Epithelial cell of esophagus (primary cell): ENCODE measurements at regions not wholly inside any gene's neighbourhood (a gene's known extent, or its start where the extent isn't known, plus 50 kb on each side); places are given as distances from the start of the nearest gene placed in this dataset.
"Not testable (repeated sequence)": the region's sequence is repeated elsewhere in the genome, so short reads cannot be mapped to it uniquely, and the experiment has no call there.

Experiments used
- DNase-seq: peaks from one replicate; pipeline ENCODE4 v3.0.0; 2010; ENCODE audit warnings: low read depth
- H3K4me3 ChIP-seq: 2 replicates; pipeline ENCODE4 v1.5.1; 2011; ENCODE audit warnings: mild to moderate bottlenecking, low read length, control low read depth
- CTCF ChIP-seq: IDR thresholded peaks from 2 replicates; pipeline ENCODE4 v1.5.1; 2011; ENCODE audit warnings: low read depth, mild to moderate bottlenecking, low read length, control low read depth, inconsistent platforms; ENCODE audit not compliant: insufficient read depth; ENCODE audit errors: missing control alignments

- no peak overlapping the region for H3K4me3 ChIP-seq
- no peak for TF ChIP-seq CTCF
- DNase-seq = no peak
Observed at GRCh38 chr5:82879089-82879488, 198.1 kb downstream of the TMEM167A start.

GRCh38 chr5:82873452-82873851 is 203.7 kb downstream of the TMEM167A start:
- DNase-seq = no peak
- no peak overlapping the region for H3K4me3 ChIP-seq
- no peak for TF ChIP-seq CTCF

GRCh38 chr5:82872321-82873288 is 204.6 kb downstream of the TMEM167A start:
- not testable (repeated sequence) for DNase-seq, H3K4me3 ChIP-seq

GRCh38 chr5:82865625-82866024 is 211.6 kb downstream of the TMEM167A start:
- H3K4me3 ChIP-seq = no peak overlapping the region
- TF ChIP-seq CTCF = no peak
- DNase-seq = no peak

GRCh38 chr5:82863266-82863665 is 213.9 kb downstream of the TMEM167A start:
- no peak overlapping the region for H3K4me3 ChIP-seq
- TF ChIP-seq CTCF = no peak
- no peak for DNase-seq

- no peak for DNase-seq
- TF ChIP-seq CTCF = no peak
- no peak overlapping the region for H3K4me3 ChIP-seq
Observed at GRCh38 chr5:82862711-82863110, 214.5 kb downstream of the TMEM167A start.

- TF ChIP-seq CTCF = no peak
- DNase-seq = no peak
- no peak overlapping the region for H3K4me3 ChIP-seq
Observed at GRCh38 chr5:82862261-82862660, 214.9 kb downstream of the TMEM167A start.
